Calu3 (cell line): ENCODE measurements at regions not wholly inside any gene's neighbourhood (a gene's known extent, or its start where the extent isn't known, plus 50 kb on each side); places are given as distances from the start of the nearest gene placed in this dataset.

ENCODE experiments used
- BruUV-seq: library from RNA; stranded (reverse); fragments of 400-500 nt; replicated peaks from 2 replicates; lab custom pipeline; 2021; lab: Mats Ljungman, UMichigan
- CTCF ChIA-PET: fragments of 300-600 bp; sonication (Branson Sonifier 250); formaldehyde crosslinking; loops from one replicate; lab custom pipeline; 2022; ENCODE audit warnings: antibody characterized with exemption; lab: Charles Lee
- DNase-seq: peaks from one replicate; pipeline ENCODE4 v3.0.0; 2022
- H3K27ac Mint-ChIP-seq: one replicate; pipeline ENCODE4 v1.8.0; 2022; ENCODE audit warnings: mixed read lengths; ENCODE audit not compliant: unreplicated experiment
- H3K27me3 Mint-ChIP-seq: one replicate; pipeline ENCODE4 v1.8.0; 2022; ENCODE audit warnings: mixed read lengths; ENCODE audit not compliant: unreplicated experiment
- H3K36me3 Mint-ChIP-seq: one replicate; pipeline ENCODE4 v1.8.0; 2022; ENCODE audit warnings: mild to moderate bottlenecking, moderate library complexity, mixed read lengths; ENCODE audit not compliant: insufficient read depth, unreplicated experiment
- H3K4me1 Mint-ChIP-seq: one replicate; pipeline ENCODE4 v1.8.0; 2022; ENCODE audit warnings: mild to moderate bottlenecking, low read depth, mixed read lengths; ENCODE audit not compliant: unreplicated experiment
- H3K4me3 Mint-ChIP-seq: one replicate; pipeline ENCODE4 v1.8.0; 2022; ENCODE audit warnings: mild to moderate bottlenecking, low read depth, moderate library complexity, mixed read lengths; ENCODE audit not compliant: unreplicated experiment
- H3K9me3 Mint-ChIP-seq: one replicate; pipeline ENCODE4 v1.8.0; 2022; ENCODE audit warnings: low read depth, mixed read lengths; ENCODE audit not compliant: unreplicated experiment
- intact Hi-C: fragments of 100-400 bp; cut with micrococcal nuclease; formaldehyde crosslinking; loops from one replicate; pipeline ENCODE4 v1.10.0; 2022; ENCODE audit not compliant: unreplicated experiment
- TF ChIP-seq, protein P1 (sequence below): fragments of 200-600 bp; IDR thresholded peaks from one replicate; pipeline ENCODE4 v1.8.0; 2022; ENCODE audit warnings: antibody characterized with exemption; ENCODE audit not compliant: unreplicated experiment

DNA sequence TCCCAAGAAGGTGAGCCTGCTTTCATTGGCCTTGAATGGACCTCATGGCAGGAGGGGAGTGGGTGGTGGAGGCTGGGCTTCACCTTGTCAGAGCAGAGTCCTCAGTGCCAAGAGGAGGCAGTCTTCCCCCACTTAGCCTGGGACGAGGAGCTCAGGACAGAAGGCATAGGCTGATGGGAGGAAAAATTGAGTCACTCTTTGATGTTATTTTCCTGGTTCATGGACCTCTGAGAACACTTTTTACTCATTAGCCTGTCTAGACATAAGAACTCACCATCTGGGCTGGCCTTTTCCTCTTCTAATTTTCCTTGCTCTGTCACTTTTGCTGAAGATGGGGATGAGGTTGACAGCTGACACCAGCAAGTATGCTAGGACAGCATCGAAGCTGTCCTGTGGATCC lies 225.7 kb upstream of the TNP1 start:
- no peak overlapping the region for H3K4me3 Mint-ChIP-seq
- DNase-seq: no peak
- intact Hi-C loops: no loop called here
- H3K9me3 Mint-ChIP-seq: no peaks in the 10 kb centered on the region
- H3K27me3 Mint-ChIP-seq: no peaks in the 10 kb centered on the region
- CTCF ChIA-PET: no interaction called here
- no TSS peak for BruUV-seq
- no peaks in the 10 kb centered on the region for H3K4me1 Mint-ChIP-seq
- no peak overlapping the region for H3K27ac Mint-ChIP-seq
- TF ChIP-seq, protein P1, sequence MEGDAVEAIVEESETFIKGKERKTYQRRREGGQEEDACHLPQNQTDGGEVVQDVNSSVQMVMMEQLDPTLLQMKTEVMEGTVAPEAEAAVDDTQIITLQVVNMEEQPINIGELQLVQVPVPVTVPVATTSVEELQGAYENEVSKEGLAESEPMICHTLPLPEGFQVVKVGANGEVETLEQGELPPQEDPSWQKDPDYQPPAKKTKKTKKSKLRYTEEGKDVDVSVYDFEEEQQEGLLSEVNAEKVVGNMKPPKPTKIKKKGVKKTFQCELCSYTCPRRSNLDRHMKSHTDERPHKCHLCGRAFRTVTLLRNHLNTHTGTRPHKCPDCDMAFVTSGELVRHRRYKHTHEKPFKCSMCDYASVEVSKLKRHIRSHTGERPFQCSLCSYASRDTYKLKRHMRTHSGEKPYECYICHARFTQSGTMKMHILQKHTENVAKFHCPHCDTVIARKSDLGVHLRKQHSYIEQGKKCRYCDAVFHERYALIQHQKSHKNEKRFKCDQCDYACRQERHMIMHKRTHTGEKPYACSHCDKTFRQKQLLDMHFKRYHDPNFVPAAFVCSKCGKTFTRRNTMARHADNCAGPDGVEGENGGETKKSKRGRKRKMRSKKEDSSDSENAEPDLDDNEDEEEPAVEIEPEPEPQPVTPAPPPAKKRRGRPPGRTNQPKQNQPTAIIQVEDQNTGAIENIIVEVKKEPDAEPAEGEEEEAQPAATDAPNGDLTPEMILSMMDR: no peak
- no peaks in the 10 kb centered on the region for H3K36me3 Mint-ChIP-seq

DNA sequence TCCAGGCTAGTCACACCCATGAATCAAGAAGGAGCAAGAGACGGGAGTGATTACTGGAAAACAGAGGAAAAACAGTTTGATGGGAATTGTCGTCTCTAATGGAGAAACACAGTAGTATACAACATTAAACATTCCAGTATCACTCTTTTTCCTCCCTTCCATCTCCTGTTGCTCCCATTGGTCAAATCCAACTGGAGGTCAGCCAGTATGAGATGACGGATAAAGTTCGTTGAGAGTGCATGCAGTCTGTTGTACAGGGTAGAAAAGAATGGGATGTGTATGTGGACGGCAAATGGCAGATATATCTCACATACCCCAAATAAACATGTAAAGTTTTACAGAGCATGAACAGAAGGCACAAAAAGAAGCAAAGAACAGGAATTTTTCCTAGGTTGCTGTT lies 221.9 kb upstream of the TNP1 start:
- Mint-ChIP-seq H3K4me1 (no peaks in the 10 kb centered on the region), H3K9me3 (no peaks in the 10 kb centered on the region), H3K27me3 (no peaks in the 10 kb centered on the region), H3K27ac (no peak overlapping the region), H3K36me3 (no peaks in the 10 kb centered on the region), H3K4me3 (no peak overlapping the region)
- BruUV-seq: no TSS peak
- CTCF ChIA-PET: no interaction called here
- DNase-seq: no peak
- intact Hi-C loops: no loop called here
- TF ChIP-seq, protein P1: no peak

DNA sequence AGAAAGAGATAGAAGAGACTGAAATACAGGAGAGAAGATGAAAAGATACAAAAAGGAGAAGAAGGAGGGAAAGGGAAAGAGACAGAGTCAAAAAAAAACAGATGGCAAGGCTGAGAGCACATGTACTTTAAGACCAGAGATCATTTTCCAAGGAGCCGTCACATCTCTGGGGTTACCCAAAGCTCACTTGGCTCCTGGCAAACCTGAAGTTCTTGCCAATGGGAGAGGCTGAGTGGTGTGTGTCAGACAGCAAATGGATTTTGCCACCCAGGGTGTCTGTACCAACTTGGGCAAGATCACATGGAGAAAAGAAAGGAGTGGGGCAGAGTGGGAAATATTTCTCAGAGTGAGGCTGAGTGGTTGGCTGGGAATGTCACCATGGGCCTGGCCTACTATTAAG lies 219.3 kb upstream of the TNP1 start:
- CTCF ChIA-PET: no interaction called here
- BruUV-seq: no TSS peak
- Mint-ChIP-seq H3K9me3 (no peaks in the 10 kb centered on the region), H3K27me3 (no peaks in the 10 kb centered on the region), H3K4me3 (no peak overlapping the region), H3K36me3 (no peaks in the 10 kb centered on the region), H3K27ac (no peak overlapping the region), H3K4me1 (peaks cover 10% of the 10 kb centered on the region)
- intact Hi-C loops: no loop called here
- DNase-seq: no peak
- TF ChIP-seq, protein P1: no peak

DNA sequence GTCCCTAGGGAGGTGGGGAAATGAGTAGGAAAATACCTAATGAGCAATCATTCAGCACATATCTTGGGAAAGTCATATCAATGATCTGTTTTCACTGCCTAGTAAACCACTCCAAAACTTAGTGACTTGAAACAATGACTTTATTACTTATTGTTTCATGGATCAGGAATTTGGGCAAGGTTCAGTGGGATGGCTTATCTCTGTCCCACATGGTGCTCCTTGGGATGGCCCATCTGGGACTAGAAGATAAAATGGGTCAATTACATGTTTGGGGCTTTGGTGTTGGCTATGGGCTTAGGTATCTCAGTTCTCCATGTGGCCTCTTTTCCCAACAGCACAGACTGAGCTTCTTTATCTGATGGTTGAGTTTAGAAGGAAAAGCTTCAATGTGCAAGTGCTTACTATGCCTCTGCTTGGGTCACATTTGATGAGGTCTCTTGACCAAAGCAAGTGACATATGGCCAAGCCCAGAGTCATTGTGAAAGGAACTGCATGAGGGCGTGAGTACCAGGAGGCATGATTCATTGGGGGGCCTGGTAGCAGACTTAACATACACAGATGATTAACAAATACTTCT lies 218.1 kb upstream of the TNP1 start:
- BruUV-seq: no TSS peak
- H3K27me3 Mint-ChIP-seq: no peaks in the 10 kb centered on the region
- no peak overlapping the region for H3K27ac Mint-ChIP-seq
- H3K4me3 Mint-ChIP-seq: no peak overlapping the region
- peaks cover 10% of the 10 kb centered on the region for H3K4me1 Mint-ChIP-seq
- CTCF ChIA-PET: interaction anchor here (0.9 kb wide), 1 partner anchor 27 kb away, joined by 3 read pairs; no protein-coding TSS in a partner anchor
- no peaks in the 10 kb centered on the region for H3K36me3 Mint-ChIP-seq
- H3K9me3 Mint-ChIP-seq: no peaks in the 10 kb centered on the region
- no peak for DNase-seq
- intact Hi-C loops: no loop called here
- TF ChIP-seq, protein P1: no peak
